Choroid plexus epithelial cell (primary cell): ENCODE measurements at regions not wholly inside any gene's neighbourhood (a gene's known extent, or its start where the extent isn't known, plus 50 kb on each side); places are given as distances from the start of the nearest gene placed in this dataset.
A peak's percentile ranks its signal among the peaks of the same experiment; 100 is the strongest.

ENCODE experiments used
- DNase-seq: peaks from one replicate; pipeline ENCODE4 v3.0.0-alpha.2; 2010; ENCODE audit warnings: low read depth
- H3K4me3 ChIP-seq: 2 replicates; pipeline ENCODE4 v1.5.1; 2011; ENCODE audit warnings: low read depth, mild to moderate bottlenecking, control low read depth, low read length, moderate library complexity
- CTCF ChIP-seq: conservative IDR thresholded peaks from 2 replicates; pipeline ENCODE4 v1.5.1; 2011; ENCODE audit warnings: low read depth, mild to moderate bottlenecking, control low read depth, inconsistent platforms, low read length, moderate library complexity

GRCh38 chr5:125274938-125275724 lies 528.7 kb upstream of the ZNF608 start:
- no peak overlapping the region for H3K4me3 ChIP-seq
- no peak for TF ChIP-seq CTCF
- DNase-seq: peak; percentile 86

- no peak for DNase-seq
- no peak for TF ChIP-seq CTCF
- no peak overlapping the region for H3K4me3 ChIP-seq
Observed at GRCh38 chr5:125275725-125276090, 529.3 kb upstream of the ZNF608 start.

- TF ChIP-seq CTCF: no peak
- H3K4me3 ChIP-seq: no peak overlapping the region
Observed at GRCh38 chr5:125276096-125276495, 529.7 kb upstream of the ZNF608 start.

GRCh38 chr5:125277494-125278154 lies 531.2 kb upstream of the ZNF608 start:
- TF ChIP-seq CTCF: no peak
- H3K4me3 ChIP-seq: no peak overlapping the region
- DNase-seq: peak; percentile 82

More at GRCh38 chr5:125276096-125276495, 529.7 kb upstream of the ZNF608 start:
- no peak for DNase-seq

GRCh38 chr5:125278711-125279110 lies 532.3 kb upstream of the ZNF608 start:
- no peak for DNase-seq
- no peak overlapping the region for H3K4me3 ChIP-seq
- TF ChIP-seq CTCF: no peak

- TF ChIP-seq CTCF: no peak
- no peak for DNase-seq
- no peak overlapping the region for H3K4me3 ChIP-seq
Observed at GRCh38 chr5:125281667-125282066, 535.2 kb upstream of the ZNF608 start.
